ENCODE measurements at regions not wholly inside any gene's neighbourhood (a gene's known extent, or its start where the extent isn't known, plus 50 kb on each side); places are given as distances from the start of the nearest gene placed in this dataset.
"Not testable (repeated sequence)": the region's sequence is repeated elsewhere in the genome, so short reads cannot be mapped to it uniquely, and the experiment has no call there.

GRCh38 chr2:64888591-64889309 is 100.4 kb upstream of the SLC1A4 start:
- Mint-ChIP-seq H3K4me3 (no peak overlapping the region), H3K4me1 (no peaks in the 10 kb centered on the region), H3K36me3 (peaks cover 15% of the 10 kb centered on the region), H3K9me3 (peaks cover 39% of the 10 kb centered on the region), H3K27me3 (ENCODE audit: low read depth) (peaks cover 19% of the 10 kb centered on the region), H3K27ac (no peak overlapping the region)
- CTCF ChIA-PET, result interaction anchor here (0.6 to 1.5 kb wide), 17 partner anchors 11 to 852 kb away, joined by 3 to 9 read pairs (median 4); no protein-coding TSS in a partner anchor
- ATAC-seq (peak; percentile 78), DNase-seq (ENCODE audit: low spot score) (peak; percentile 58)
- POLR2A ChIA-PET, result no interaction called here
- TF ChIP-seq SMAD4 (CRISPR knock-in tag; IDR thresholded peaks at IDR 0.05) (no peak), ZNF671 (CRISPR knock-in tag; IDR thresholded peaks at IDR 0.05) (no peak), ATF6 (CRISPR knock-in tag; IDR thresholded peaks at IDR 0.05) (no peak), HMGXB4 (CRISPR knock-in tag; IDR thresholded peaks at IDR 0.05) (no peak), TEAD1 (CRISPR knock-in tag; IDR thresholded peaks at IDR 0.05) (no peak), CDX4 (CRISPR knock-in tag; IDR thresholded peaks at IDR 0.05; ENCODE audit: borderline replicate concordance) (no peak), ELF4 (CRISPR knock-in tag; IDR thresholded peaks at IDR 0.05; ENCODE audit: low read depth) (no peak), ZNF317 (CRISPR knock-in tag; IDR thresholded peaks at IDR 0.05; ENCODE audit: borderline replicate concordance, low read depth) (no peak), ESRRA (CRISPR knock-in tag; IDR thresholded peaks at IDR 0.05; ENCODE audit: borderline replicate concordance) (no peak), KAT7 (CRISPR knock-in tag; IDR thresholded peaks at IDR 0.05; ENCODE audit: borderline replicate concordance) (no peak), PRDM15 (CRISPR knock-in tag; IDR thresholded peaks at IDR 0.05) (no peak)

GRCh38 chr2:64889803-64890202 is 99.4 kb upstream of the SLC1A4 start:
- Mint-ChIP-seq H3K27ac (no peak overlapping the region), H3K4me1 (no peaks in the 10 kb centered on the region), H3K4me3 (no peak overlapping the region), H3K36me3 (peaks cover 15% of the 10 kb centered on the region), H3K9me3 (peaks cover 39% of the 10 kb centered on the region), H3K27me3 (ENCODE audit: low read depth) (peaks cover 25% of the 10 kb centered on the region)
- POLR2A ChIA-PET, result no interaction called here
- CTCF ChIA-PET, result no interaction called here
- DNase-seq (ENCODE audit: low spot score) (no peak), ATAC-seq (no peak)
- TF ChIP-seq CTCF (IDR thresholded peaks at IDR 0.05), result no peak
- no peak for TF ChIP-seq ETV6 (CRISPR knock-in tag; IDR thresholded peaks at IDR 0.05)
- no peak for TF ChIP-seq JUN (CRISPR knock-in tag; IDR thresholded peaks at IDR 0.05)

GRCh38 chr2:64896572-64896971 is 92.6 kb upstream of the SLC1A4 start:
- H3K9me3 Mint-ChIP-seq, result peaks cover 17% of the 10 kb centered on the region
- H3K4me3 Mint-ChIP-seq; POLR2A ChIA-PET; H3K27ac Mint-ChIP-seq; DNase-seq (ENCODE audit: low spot score); ATAC-seq; H3K4me1 Mint-ChIP-seq; CTCF ChIA-PET; H3K36me3 Mint-ChIP-seq: not testable (repeated sequence)
- peaks cover 25% of the 10 kb centered on the region for H3K27me3 Mint-ChIP-seq (ENCODE audit: low read depth)

Data from WTC11 (cell line).